Upper lobe of left lung (tissue), 4 donors: ENCODE measurements at regions not wholly inside any gene's neighbourhood (a gene's known extent, or its start where the extent isn't known, plus 50 kb on each side); places are given as distances from the start of the nearest gene placed in this dataset.

Source experiments
- POLR2A ChIP-seq, 4 donors: fragments of 450-650 bp; IDR thresholded peaks; one replicate each; pipeline ENCODE4 v1.5.1; 2016 to 2017; ENCODE audit warnings: antibody characterized with exemption in 4 of 4, mild to moderate bottlenecking in 2 of 4
- TF ChIP-seq, protein P1 (sequence below), 6 experiments: fragments of 450-650 bp in 4 of 6; fragments of 200-600 bp in 2 of 6; sonication (generic) in 2 of 6; IDR thresholded peaks; one replicate each; pipeline ENCODE4 v1.5.1; 2016 to 2019; ENCODE audit warnings: antibody characterized with exemption in 6 of 6

DNA sequence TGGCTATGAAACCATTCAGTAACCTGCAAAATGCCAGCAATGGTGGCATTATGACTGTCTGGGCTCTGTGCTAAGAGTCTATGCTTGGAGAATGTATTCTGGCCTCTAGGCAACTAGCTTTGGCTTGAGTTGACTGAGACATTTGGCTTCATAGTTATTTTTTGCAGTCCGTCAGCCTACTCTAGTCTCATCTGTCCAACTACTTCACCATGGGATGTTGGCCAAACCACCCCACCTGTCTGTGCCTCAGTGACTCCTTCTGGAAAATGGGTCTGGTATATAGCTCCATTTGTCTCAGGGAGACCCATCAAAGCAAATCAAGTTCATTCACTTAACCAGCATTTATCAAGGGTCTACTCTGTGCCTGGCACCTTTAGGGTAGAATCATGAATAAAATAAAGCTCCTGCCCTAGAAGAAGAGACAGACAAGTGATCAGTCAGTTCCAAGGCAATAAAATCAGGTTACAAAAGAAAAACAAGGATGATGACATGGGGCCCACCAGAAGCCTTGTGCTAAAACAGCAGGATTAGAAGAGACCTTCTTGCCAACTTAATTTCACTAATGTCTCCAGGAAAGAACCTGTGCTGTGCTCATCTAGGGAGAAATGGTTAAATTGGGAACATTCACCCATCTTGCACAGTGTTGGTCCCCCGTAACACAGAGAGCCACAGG lies 102.4 kb upstream of the ARMC2 start:
- TF ChIP-seq, protein P1, sequence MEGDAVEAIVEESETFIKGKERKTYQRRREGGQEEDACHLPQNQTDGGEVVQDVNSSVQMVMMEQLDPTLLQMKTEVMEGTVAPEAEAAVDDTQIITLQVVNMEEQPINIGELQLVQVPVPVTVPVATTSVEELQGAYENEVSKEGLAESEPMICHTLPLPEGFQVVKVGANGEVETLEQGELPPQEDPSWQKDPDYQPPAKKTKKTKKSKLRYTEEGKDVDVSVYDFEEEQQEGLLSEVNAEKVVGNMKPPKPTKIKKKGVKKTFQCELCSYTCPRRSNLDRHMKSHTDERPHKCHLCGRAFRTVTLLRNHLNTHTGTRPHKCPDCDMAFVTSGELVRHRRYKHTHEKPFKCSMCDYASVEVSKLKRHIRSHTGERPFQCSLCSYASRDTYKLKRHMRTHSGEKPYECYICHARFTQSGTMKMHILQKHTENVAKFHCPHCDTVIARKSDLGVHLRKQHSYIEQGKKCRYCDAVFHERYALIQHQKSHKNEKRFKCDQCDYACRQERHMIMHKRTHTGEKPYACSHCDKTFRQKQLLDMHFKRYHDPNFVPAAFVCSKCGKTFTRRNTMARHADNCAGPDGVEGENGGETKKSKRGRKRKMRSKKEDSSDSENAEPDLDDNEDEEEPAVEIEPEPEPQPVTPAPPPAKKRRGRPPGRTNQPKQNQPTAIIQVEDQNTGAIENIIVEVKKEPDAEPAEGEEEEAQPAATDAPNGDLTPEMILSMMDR (IDR thresholded peaks at IDR 0.05), result no peak
- TF ChIP-seq POLR2A (IDR thresholded peaks at IDR 0.05), result no peak
